B cell (primary cell): ENCODE measurements at regions not wholly inside any gene's neighbourhood (a gene's known extent, or its start where the extent isn't known, plus 50 kb on each side); places are given as distances from the start of the nearest gene placed in this dataset.

Experiments
- ATAC-seq: fragments of 200-7000 bp; cut with Tn5 transposase; one replicate; pipeline ENCODE4 v1.10.0; 2021; ENCODE audit warnings: low read depth, mild to moderate bottlenecking, moderate number of reproducible peaks, moderate library complexity
- CTCF ChIA-PET: fragments of 350-600 bp; sonication (Branson Sonifier 250); formaldehyde crosslinking; loops from one replicate; lab custom pipeline; 2021; ENCODE audit warnings: antibody characterized with exemption, inconsistent platforms; lab: Charles Lee
- POLR2A ChIA-PET: fragments of 350-600 bp; sonication (Branson Sonifier 250); formaldehyde crosslinking; loops from one replicate; lab custom pipeline; 2021; ENCODE audit warnings: antibody characterized with exemption; lab: Charles Lee
- DNase-seq: peaks from one replicate; pipeline ENCODE4 v3.0.0; 2013
- H2AFZ ChIP-seq: 2 replicates; pipeline ENCODE4 v1.6.1; 2012; ENCODE audit warnings: mild to moderate bottlenecking, low read depth, low read length; ENCODE audit not compliant: insufficient read depth, poor library complexity, severe bottlenecking
- H3K27ac ChIP-seq, 2 donors: 1 replicate in 1 of 2; 2 replicates in 1 of 2; pipeline ENCODE4 v1.5.1; 2012 to 2013; ENCODE audit warnings: low read length in 2 of 2, mild to moderate bottlenecking in 2 of 2, moderate library complexity in 1 of 2
- H3K27me3 ChIP-seq, 4 experiments: fragments of 200-600 bp in 1 of 4; sonication (generic) in 1 of 4; replicated peaks in 1 of 4; 1 replicate in 2 of 4; 2 replicates in 2 of 4; pipeline versions ENCODE4 v1.6.1 to v1.7.0; 2013 to 2016; ENCODE audit warnings: low read length in 3 of 4, mild to moderate bottlenecking in 2 of 4, mixed read lengths in 1 of 4, moderate library complexity in 1 of 4; ENCODE audit not compliant: insufficient read depth in 4 of 4, control insufficient read depth in 3 of 4; ENCODE audit errors: control extremely low read depth in 1 of 4
- H3K36me3 ChIP-seq, 2 experiments: replicated peaks in 1 of 2; 1 replicate in 1 of 2; 2 replicates in 1 of 2; pipeline versions ENCODE4 v1.6.1 to v1.7.1; 2013; ENCODE audit warnings: low read length in 1 of 2; ENCODE audit not compliant: insufficient read depth in 2 of 2, control insufficient read depth in 1 of 2; ENCODE audit errors: control extremely low read depth in 1 of 2, extremely low read depth in 1 of 2
- H3K4me1 ChIP-seq, 2 donors: fragments of 200-600 bp in 1 of 2; sonication (generic) in 1 of 2; 1 replicate in 1 of 2; 2 replicates in 1 of 2; pipeline versions ENCODE4 v1.5.1 to v1.6.1; 2013 to 2017; ENCODE audit warnings: low read length in 2 of 2; ENCODE audit not compliant: control insufficient read depth in 2 of 2, insufficient read depth in 2 of 2
- H3K4me2 ChIP-seq: replicated peaks from 2 replicates; pipeline ENCODE3; 2012; ENCODE audit warnings: mild to moderate bottlenecking, low read depth, low read length; ENCODE audit not compliant: poor library complexity, severe bottlenecking
- H3K4me3 ChIP-seq, 5 experiments: fragments of 200-600 bp in 1 of 5; sonication (generic) in 1 of 5; 1 replicate in 3 of 5; 2 replicates in 2 of 5; pipeline versions ENCODE4 v1.5.1 to v1.7.0; 2011 to 2016; ENCODE audit warnings: low read length in 4 of 5, mild to moderate bottlenecking in 4 of 5, low read depth in 2 of 5, control low read depth in 1 of 5, moderate library complexity in 1 of 5; ENCODE audit not compliant: insufficient read depth in 1 of 5; ENCODE audit errors: control extremely low read depth in 1 of 5, extremely low read depth in 1 of 5
- H3K79me2 ChIP-seq: fragments of 200-600 bp; sonication (generic); one replicate; pipeline ENCODE4 v1.6.0; 2016; ENCODE audit warnings: low read length; ENCODE audit not compliant: control insufficient read depth, insufficient read depth
- H3K9ac ChIP-seq: fragments of 200-600 bp; sonication (generic); 2 replicates; pipeline ENCODE4 v1.6.1; 2017; ENCODE audit warnings: mild to moderate bottlenecking, low read length, moderate library complexity
- H3K9me3 ChIP-seq, 3 donors: one replicate each; pipeline versions ENCODE4 v1.6.1 to v1.7.1; 2013; ENCODE audit warnings: low read length in 2 of 3; ENCODE audit not compliant: control insufficient read depth in 2 of 3, insufficient read depth in 1 of 3; ENCODE audit errors: control extremely low read depth in 1 of 3
- H4K20me1 ChIP-seq: 2 replicates; pipeline ENCODE4 v1.6.0; 2012; ENCODE audit warnings: mild to moderate bottlenecking, low read length; ENCODE audit not compliant: insufficient read depth, control insufficient read depth, poor library complexity, severe bottlenecking
- H3K27ac Mint-ChIP-seq: one replicate; pipeline ENCODE4 v1.8.0; 2021; ENCODE audit warnings: mixed read lengths
- H3K27me3 Mint-ChIP-seq: one replicate; pipeline ENCODE4 v1.8.0; 2021; ENCODE audit warnings: mixed read lengths
- H3K4me1 Mint-ChIP-seq: one replicate; pipeline ENCODE4 v1.8.0; 2021; ENCODE audit warnings: mixed read lengths
- H3K4me3 Mint-ChIP-seq: one replicate; pipeline ENCODE4 v1.8.0; 2021; ENCODE audit warnings: mixed read lengths
- H3K9me3 Mint-ChIP-seq: one replicate; pipeline ENCODE4 v1.8.0; 2022; ENCODE audit warnings: mixed read lengths; ENCODE audit not compliant: insufficient read depth
- EZH2 ChIP-seq: IDR thresholded peaks from 2 replicates; pipeline ENCODE4 v1.6.1; 2012; ENCODE audit warnings: borderline replicate concordance, low read depth, mild to moderate bottlenecking, moderate library complexity, low read length; ENCODE audit not compliant: insufficient read depth, poor library complexity, severe bottlenecking
- WGBS: methylation state at CpG from one replicate; pipeline ENCODE4 v1.1.5; 2013; ENCODE audit warnings: missing lambda C conversion rate; ENCODE audit not compliant: insufficient coverage; 5-methylcytosine and 5-hydroxymethylcytosine counted together
- intact Hi-C: fragments of 100-400 bp; cut with micrococcal nuclease; formaldehyde crosslinking; loops from one replicate; pipeline ENCODE4 v1.10.0; 2022
- TF ChIP-seq, protein P1 (sequence below): fragments of 200-600 bp; IDR thresholded peaks from one replicate; pipeline ENCODE4 v1.8.0; 2022; ENCODE audit warnings: antibody characterized with exemption, mild to moderate bottlenecking

DNA sequence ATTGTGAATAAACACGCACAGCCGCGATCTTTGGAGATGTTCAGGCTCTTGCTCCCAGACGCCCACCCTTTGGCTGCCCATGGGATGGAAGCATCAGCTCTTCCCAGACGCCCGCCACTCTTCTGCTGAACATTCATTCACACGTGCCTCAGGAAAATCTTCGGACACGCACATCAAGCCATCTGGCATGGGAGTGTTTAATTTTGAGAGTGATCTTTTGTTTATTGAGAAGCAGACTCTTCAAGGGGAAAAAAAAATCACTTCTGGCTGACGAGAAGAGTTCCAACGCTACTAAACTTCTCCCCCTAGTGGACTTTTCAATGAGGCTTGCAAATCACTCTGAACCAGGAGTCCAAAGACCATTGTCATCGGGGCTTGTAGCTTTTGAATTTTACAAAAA, 62.0 kb upstream of the NUDT7 start:
- CTCF ChIA-PET: no interaction called here
- H3K9me3 ChIP-seq: peaks cover 2 to 16% (median 11%) of the 10 kb centered on the region in 3 donors
- no peak overlapping the region for H3K27ac Mint-ChIP-seq
- TF ChIP-seq, protein P1, sequence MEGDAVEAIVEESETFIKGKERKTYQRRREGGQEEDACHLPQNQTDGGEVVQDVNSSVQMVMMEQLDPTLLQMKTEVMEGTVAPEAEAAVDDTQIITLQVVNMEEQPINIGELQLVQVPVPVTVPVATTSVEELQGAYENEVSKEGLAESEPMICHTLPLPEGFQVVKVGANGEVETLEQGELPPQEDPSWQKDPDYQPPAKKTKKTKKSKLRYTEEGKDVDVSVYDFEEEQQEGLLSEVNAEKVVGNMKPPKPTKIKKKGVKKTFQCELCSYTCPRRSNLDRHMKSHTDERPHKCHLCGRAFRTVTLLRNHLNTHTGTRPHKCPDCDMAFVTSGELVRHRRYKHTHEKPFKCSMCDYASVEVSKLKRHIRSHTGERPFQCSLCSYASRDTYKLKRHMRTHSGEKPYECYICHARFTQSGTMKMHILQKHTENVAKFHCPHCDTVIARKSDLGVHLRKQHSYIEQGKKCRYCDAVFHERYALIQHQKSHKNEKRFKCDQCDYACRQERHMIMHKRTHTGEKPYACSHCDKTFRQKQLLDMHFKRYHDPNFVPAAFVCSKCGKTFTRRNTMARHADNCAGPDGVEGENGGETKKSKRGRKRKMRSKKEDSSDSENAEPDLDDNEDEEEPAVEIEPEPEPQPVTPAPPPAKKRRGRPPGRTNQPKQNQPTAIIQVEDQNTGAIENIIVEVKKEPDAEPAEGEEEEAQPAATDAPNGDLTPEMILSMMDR: no peak
- TF ChIP-seq EZH2: no peak
- ATAC-seq (no peak), DNase-seq (no peak)
- peaks cover 0 to 8% (median 0%) of the 10 kb centered on the region in 4 experiments for H3K27me3 ChIP-seq
- H3K4me3 Mint-ChIP-seq: no peak overlapping the region
- H3K4me2 ChIP-seq: no peak overlapping the region
- no peak overlapping the region for H2AFZ ChIP-seq
- no peak overlapping the region for H3K9ac ChIP-seq
- H3K27me3 Mint-ChIP-seq: no peaks in the 10 kb centered on the region
- no peaks in the 10 kb centered on the region for H3K4me1 Mint-ChIP-seq
- no peaks in the 10 kb centered on the region for H3K79me2 ChIP-seq
- 94% methylated on average over 4 of the region's 12 CpGs for WGBS
- peaks cover 6% of the 10 kb centered on the region for H3K9me3 Mint-ChIP-seq
- intact Hi-C loops: no loop called here
- no peak overlapping the region for H3K27ac ChIP-seq
- POLR2A ChIA-PET: no interaction called here
- no peaks in the 10 kb centered on the region for H3K36me3 ChIP-seq
- H3K4me3 ChIP-seq: no peak overlapping the region
- H3K4me1 ChIP-seq: no peaks in the 10 kb centered on the region
- H4K20me1 ChIP-seq: no peaks in the 10 kb centered on the region

DNA sequence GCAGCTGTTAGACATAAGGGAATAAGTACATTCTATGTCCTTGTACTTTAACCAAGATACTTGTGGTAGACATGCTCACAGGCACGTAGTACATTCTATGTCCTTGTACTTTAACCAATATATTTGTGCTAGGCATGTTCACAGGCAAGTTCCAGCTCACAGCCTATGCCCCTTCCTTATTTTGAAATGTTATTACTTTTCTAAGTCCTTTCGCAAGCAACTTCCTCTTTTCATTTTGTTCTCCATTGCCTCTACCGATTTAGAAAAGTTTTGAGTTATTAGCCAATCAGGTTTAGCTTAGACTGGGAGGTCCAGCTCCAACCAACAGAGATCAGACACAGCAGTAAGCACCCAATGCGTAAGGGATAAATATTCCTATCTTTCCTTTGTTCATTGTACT, 60.1 kb upstream of the NUDT7 start:
- ATAC-seq (no peak), DNase-seq (no peak)
- no peaks in the 10 kb centered on the region for H3K79me2 ChIP-seq
- Mint-ChIP-seq H3K4me3 (no peak overlapping the region), H3K27ac (no peak overlapping the region), H3K27me3 (no peaks in the 10 kb centered on the region), H3K9me3 (peaks cover 6% of the 10 kb centered on the region), H3K4me1 (no peaks in the 10 kb centered on the region)
- no peak for TF ChIP-seq EZH2
- TF ChIP-seq, protein P1: no peak
- H3K4me3 ChIP-seq: no peak overlapping the region
- H3K36me3 ChIP-seq: no peaks in the 10 kb centered on the region
- peaks cover 2 to 16% (median 11%) of the 10 kb centered on the region in 3 donors for H3K9me3 ChIP-seq
- WGBS: no CpG with 5 or more reads among the region's 4 CpGs
- peaks cover 0 to 5% (median 0%) of the 10 kb centered on the region in 4 experiments for H3K27me3 ChIP-seq
- intact Hi-C loops: no loop called here
- ChIA-PET CTCF (no interaction called here), POLR2A (no interaction called here)
- no peaks in the 10 kb centered on the region for H3K4me1 ChIP-seq
- no peak overlapping the region for H3K27ac ChIP-seq
- no peaks in the 10 kb centered on the region for H4K20me1 ChIP-seq
- H3K4me2 ChIP-seq: no peak overlapping the region
- H3K9ac ChIP-seq: no peak overlapping the region
- H2AFZ ChIP-seq: no peak overlapping the region
